ENCODE measurements at regions not wholly inside any gene's neighbourhood (a gene's known extent, or its start where the extent isn't known, plus 50 kb on each side); places are given as distances from the start of the nearest gene placed in this dataset.

GRCh38 chr10:27612551-27613035, 108.5 kb downstream of the RAB18 start:
- in situ Hi-C loops (cut with HindIII; ENCODE audit: extremely low pct_ligation_motif_present, low pct_unique_long_range_greater_than_20kb), result no loop called here
- no peak overlapping the region for H3K4me3 ChIP-seq (replicated peaks in 1 of 3; ENCODE audit: insufficient read depth in 1 of 3, low read depth in 2 of 3, low read length in 3 of 3)
- no peaks in the 10 kb centered on the region for H4K20me1 ChIP-seq (ENCODE audit: insufficient read depth, low read length)
- no peaks in the 10 kb centered on the region for H3K79me2 ChIP-seq (ENCODE audit: insufficient read depth, low read length)
- ChIA-PET CTCF (ENCODE audit: low intra/inter-chr PET ratio, low total read pairs) (no interaction called here), POLR2A (no interaction called here)
- H3K9ac ChIP-seq (ENCODE audit: insufficient read depth, low read depth, low read length), result no peak overlapping the region
- TF ChIP-seq ZNF790 (CRISPR knock-in tag; IDR thresholded peaks at IDR 0.05; ENCODE audit: borderline replicate concordance) (no peak), SNRNP70 (IDR thresholded peaks at IDR 0.05; ENCODE audit: low read depth, low read length) (no peak), ATF6 (CRISPR knock-in tag; conservative IDR thresholded peaks at IDR 0.05) (no peak), ZNF326 (CRISPR knock-in tag; IDR thresholded peaks at IDR 0.05; ENCODE audit: borderline replicate concordance) (no peak), LCORL (IDR thresholded peaks at IDR 0.05) (no peak), LCORL (CRISPR knock-in tag; IDR thresholded peaks at IDR 0.05) (no peak), ATF1 (CRISPR knock-in tag; IDR thresholded peaks at IDR 0.05) (no peak), ZNF691 (CRISPR knock-in tag; IDR thresholded peaks at IDR 0.05; ENCODE audit: borderline replicate concordance, low read depth) (no peak), SMAD3 (CRISPR knock-in tag; IDR thresholded peaks at IDR 0.05) (no peak), MEIS1 (CRISPR knock-in tag; IDR thresholded peaks at IDR 0.05; ENCODE audit: borderline replicate concordance) (no peak), ZNF3 (CRISPR knock-in tag; IDR thresholded peaks at IDR 0.05) (no peak), TAF15 (IDR thresholded peaks at IDR 0.05; ENCODE audit: low read depth, low read length, poor library complexity, severe bottlenecking) (no peak), ZNF619 (CRISPR knock-in tag; IDR thresholded peaks at IDR 0.05) (no peak), ZNF335 (CRISPR knock-in tag; IDR thresholded peaks at IDR 0.05) (no peak), ZMAT3 (CRISPR knock-in tag; conservative IDR thresholded peaks at IDR 0.05) (no peak), DRAP1 (CRISPR knock-in tag; IDR thresholded peaks at IDR 0.05) (no peak), SCMH1 (CRISPR knock-in tag; IDR thresholded peaks at IDR 0.05; ENCODE audit: borderline replicate concordance) (no peak)
- no peak overlapping the region for H2AFZ ChIP-seq (ENCODE audit: low read length)
- H3K27me3 ChIP-seq (ENCODE audit: control insufficient read depth in 1 of 2, insufficient read depth in 2 of 2, low read length in 2 of 2), result peaks cover 0 to 22% of the 10 kb centered on the region in 2 experiments; a peak in 2 of 5 replicates
- H3K4me1 ChIP-seq (ENCODE audit: insufficient read depth, low read length), result no peaks in the 10 kb centered on the region
- no peak overlapping the region for H3K4me2 ChIP-seq (ENCODE audit: low read depth, low read length)
- intact Hi-C loops (cut with micrococcal nuclease; ENCODE audit: unreplicated experiment), result no loop called here
- FAIRE-seq (no peak), ATAC-seq (no peak), DNase-seq (ENCODE audit: low spot score) (no peak)
- no peak overlapping the region for H3K27ac ChIP-seq (ENCODE audit: extremely low read length, insufficient read depth, low read length)
- H3K9me3 ChIP-seq (ENCODE audit: low read length), result no peaks in the 10 kb centered on the region
- H3K36me3 ChIP-seq (replicated peaks in 1 of 2; ENCODE audit: control insufficient read depth in 1 of 2, insufficient read depth in 2 of 2, low read length in 2 of 2), result no peaks in the 10 kb centered on the region
- no TSS peak for BruUV-seq (replicated peaks)
- WGBS (ENCODE audit: low lambda C conversion rate), result 21% methylated on average over 6 of the region's 6 CpGs

Data from HepG2 (cell line).